ENCODE measurements at regions not wholly inside any gene's neighbourhood (a gene's known extent, or its start where the extent isn't known, plus 50 kb on each side); places are given as distances from the start of the nearest gene placed in this dataset.

DNA sequence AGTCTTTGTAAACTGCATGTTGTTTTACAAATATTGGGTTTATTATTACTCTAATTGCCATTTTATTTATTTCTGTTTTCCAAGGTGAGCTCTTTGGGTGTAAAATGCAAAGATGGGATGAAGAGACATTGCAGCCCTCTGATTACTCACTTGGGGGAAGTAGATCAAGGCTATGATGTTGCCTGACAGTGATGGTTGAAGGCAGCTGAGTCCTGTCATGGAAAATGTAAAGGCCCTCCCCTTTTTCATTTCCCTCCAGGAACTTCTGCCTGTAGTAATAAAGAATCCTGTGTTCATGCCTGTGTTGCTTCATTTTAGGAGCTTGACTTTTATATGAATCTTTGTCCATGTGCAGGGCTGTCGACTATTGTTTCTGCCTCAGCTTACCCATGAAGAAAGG lies 605.4 kb upstream of the CLINT1 start:
- ATAC-seq (peak in 1 of 8 donors; percentile 25), DNase-seq (no peak)
- H3K27me3 ChIP-seq: no peaks in the 10 kb centered on the region
- H3K4me1 ChIP-seq: peaks cover 0 to 33% (median 10%) of the 10 kb centered on the region in 9 donors
- peak overlapping the region in 4 of 10 donors; percentile 29 to 66 (median 41) for H3K27ac ChIP-seq
- TF ChIP-seq, protein P1, sequence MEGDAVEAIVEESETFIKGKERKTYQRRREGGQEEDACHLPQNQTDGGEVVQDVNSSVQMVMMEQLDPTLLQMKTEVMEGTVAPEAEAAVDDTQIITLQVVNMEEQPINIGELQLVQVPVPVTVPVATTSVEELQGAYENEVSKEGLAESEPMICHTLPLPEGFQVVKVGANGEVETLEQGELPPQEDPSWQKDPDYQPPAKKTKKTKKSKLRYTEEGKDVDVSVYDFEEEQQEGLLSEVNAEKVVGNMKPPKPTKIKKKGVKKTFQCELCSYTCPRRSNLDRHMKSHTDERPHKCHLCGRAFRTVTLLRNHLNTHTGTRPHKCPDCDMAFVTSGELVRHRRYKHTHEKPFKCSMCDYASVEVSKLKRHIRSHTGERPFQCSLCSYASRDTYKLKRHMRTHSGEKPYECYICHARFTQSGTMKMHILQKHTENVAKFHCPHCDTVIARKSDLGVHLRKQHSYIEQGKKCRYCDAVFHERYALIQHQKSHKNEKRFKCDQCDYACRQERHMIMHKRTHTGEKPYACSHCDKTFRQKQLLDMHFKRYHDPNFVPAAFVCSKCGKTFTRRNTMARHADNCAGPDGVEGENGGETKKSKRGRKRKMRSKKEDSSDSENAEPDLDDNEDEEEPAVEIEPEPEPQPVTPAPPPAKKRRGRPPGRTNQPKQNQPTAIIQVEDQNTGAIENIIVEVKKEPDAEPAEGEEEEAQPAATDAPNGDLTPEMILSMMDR (IDR thresholded peaks at IDR 0.05): no peak
- intact Hi-C loops (cut with DNase I): no loop called here
- no peak overlapping the region for H3K4me3 ChIP-seq
- H3K36me3 ChIP-seq: no peaks in the 10 kb centered on the region
- WGBS, 2 donors: 67 to 78% methylated on average over 1 of the region's 1 CpG
- H3K9me3 ChIP-seq: peaks cover 0 to 3% (median 0%) of the 10 kb centered on the region in 11 donors

DNA sequence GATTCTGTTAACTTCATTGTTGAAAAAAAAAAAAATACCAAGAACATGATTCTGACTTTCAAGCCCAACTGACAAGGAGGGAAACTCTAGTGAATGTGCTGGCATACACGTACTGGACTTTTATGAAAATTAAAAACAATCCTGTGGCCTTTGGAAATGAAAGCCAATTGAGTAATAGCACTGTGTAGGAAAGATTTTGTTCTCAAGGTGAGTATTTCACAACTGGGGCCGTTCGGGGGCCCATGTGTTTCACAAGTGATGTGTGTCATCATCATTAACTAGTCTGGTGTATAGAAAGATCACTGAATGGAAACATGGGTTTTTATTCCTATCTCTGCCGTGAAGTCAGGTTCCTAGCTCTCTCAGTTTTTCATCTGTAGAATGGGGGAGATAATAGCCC lies 605.0 kb upstream of the CLINT1 start:
- TF ChIP-seq, protein P1 (IDR thresholded peaks at IDR 0.05): no peak
- peak overlapping the region in 5 of 10 donors; percentile 22 to 66 (median 34) for H3K27ac ChIP-seq
- no peaks in the 10 kb centered on the region for H3K27me3 ChIP-seq
- WGBS, 2 donors: 70 to 86% methylated on average over 4 of the region's 4 CpGs
- ATAC-seq (peak in 4 of 8 donors; percentile 31 to 61 (median 35)), DNase-seq (peak in 1 of 2 donors; percentile 20)
- peaks cover 0 to 33% (median 10%) of the 10 kb centered on the region in 9 donors for H3K4me1 ChIP-seq
- H3K36me3 ChIP-seq: no peaks in the 10 kb centered on the region
- H3K4me3 ChIP-seq: no peak overlapping the region
- H3K9me3 ChIP-seq: no peaks in the 10 kb centered on the region
- intact Hi-C loops (cut with DNase I): no loop called here

DNA sequence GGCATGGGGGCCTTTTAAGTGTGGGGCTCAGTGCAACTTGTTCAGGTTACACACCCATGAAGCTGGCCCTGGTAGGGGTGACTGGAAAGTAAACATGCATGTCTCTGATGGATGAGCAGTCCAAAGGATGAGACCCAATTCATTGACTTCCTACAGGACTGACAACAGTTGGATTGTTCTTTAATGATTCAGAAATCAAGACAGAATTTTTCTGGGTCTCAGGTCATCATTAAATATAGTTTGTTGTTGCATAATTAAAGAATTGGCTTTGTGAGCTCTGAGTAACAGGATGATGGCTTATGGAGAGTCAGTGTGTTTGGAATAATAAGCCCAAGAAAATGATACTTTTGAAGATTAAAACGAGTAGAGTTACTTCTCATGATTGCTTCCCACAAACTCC lies 604.2 kb upstream of the CLINT1 start:
- intact Hi-C loops (cut with DNase I): no loop called here
- Histone ChIP-seq H3K27ac (peak overlapping the region in 7 of 10 donors; percentile 22 to 66 (median 34)), H3K27me3 (no peaks in the 10 kb centered on the region), H3K36me3 (no peaks in the 10 kb centered on the region), H3K4me3 (no peak overlapping the region), H3K9me3 (no peaks in the 10 kb centered on the region), H3K4me1 (peaks cover 0 to 33% (median 10%) of the 10 kb centered on the region in 9 donors)
- TF ChIP-seq, protein P1 (IDR thresholded peaks at IDR 0.05): no peak
- ATAC-seq (no peak), DNase-seq (no peak)
- 58 to 70% methylated on average over 1 of the region's 1 CpG for WGBS, 2 donors

DNA sequence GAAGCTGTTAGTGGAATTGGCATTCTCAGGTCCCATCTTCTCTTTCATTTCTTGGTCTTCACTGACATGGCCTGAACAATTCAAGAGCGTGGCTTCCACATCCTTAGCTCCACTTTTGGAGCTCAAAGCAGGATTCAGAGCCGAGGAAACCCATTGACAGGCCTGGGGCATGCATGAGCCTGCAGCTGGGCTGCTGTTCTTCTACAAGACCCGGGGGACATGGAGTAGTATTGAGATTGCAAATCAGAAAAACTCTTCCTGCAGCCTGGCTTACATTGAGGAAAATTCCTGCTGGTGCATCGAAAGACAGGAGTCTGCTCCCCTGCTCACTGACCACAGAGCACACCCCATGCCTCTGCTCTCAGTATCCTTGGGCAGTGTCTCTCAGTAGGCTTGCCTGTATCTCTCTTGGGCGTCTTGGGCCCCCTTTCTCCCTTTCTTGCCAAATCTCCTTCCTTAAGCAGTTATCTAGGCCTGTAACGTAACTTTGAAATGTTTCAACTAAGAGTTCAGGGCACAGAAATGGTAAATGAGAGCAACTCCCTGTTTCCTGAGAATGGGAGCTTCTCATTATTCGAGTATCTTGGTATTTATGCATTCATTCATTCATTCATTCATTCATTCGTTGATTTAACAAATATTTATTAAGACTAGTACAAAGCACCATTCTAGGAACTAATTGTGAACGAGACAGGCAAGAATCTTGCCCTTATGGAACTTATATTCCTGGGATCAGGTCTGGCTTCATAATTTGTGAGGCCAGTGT lies 603.6 kb upstream of the CLINT1 start:
- TF ChIP-seq, protein P1 (IDR thresholded peaks at IDR 0.05): no peak
- H3K4me3 ChIP-seq: no peak overlapping the region
- no peaks in the 10 kb centered on the region for H3K27me3 ChIP-seq
- intact Hi-C loops (cut with DNase I): no loop called here
- H3K9me3 ChIP-seq: no peaks in the 10 kb centered on the region
- 67 to 72% methylated on average over 9 of the region's 9 CpGs for WGBS, 2 donors
- ATAC-seq: peak; percentile 13 to 57 (median 50)
- H3K4me1 ChIP-seq: peaks cover 0 to 33% (median 10%) of the 10 kb centered on the region in 9 donors
- no peaks in the 10 kb centered on the region for H3K36me3 ChIP-seq
- DNase-seq: no peak
- peak overlapping the region in 8 of 10 donors; percentile 28 to 72 (median 52) for H3K27ac ChIP-seq
